OCI-LY7 (cell line): ENCODE measurements at regions not wholly inside any gene's neighbourhood (a gene's known extent, or its start where the extent isn't known, plus 50 kb on each side); places are given as distances from the start of the nearest gene placed in this dataset.

Experiments
- BruUV-seq: library from RNA; stranded (reverse); fragments of 400-500 nt; replicated peaks from 2 replicates; lab custom pipeline; 2021; lab: Mats Ljungman, UMichigan
- CTCF ChIA-PET: fragments of 300-600 bp; sonication (Branson Sonifier 250); formaldehyde crosslinking; loops from one replicate; lab custom pipeline; 2022; ENCODE audit warnings: antibody characterized with exemption; ENCODE audit not compliant: unreplicated experiment; lab: Charles Lee
- POLR2A ChIA-PET: fragments of 300-600 bp; sonication (Branson Sonifier 250); formaldehyde crosslinking; loops from one replicate; lab custom pipeline; 2022; ENCODE audit warnings: antibody characterized with exemption; lab: Charles Lee
- DNase-seq: peaks from one replicate; pipeline ENCODE4 v3.0.0-alpha.2; 2015; ENCODE audit warnings: low spot score
- H2AFZ ChIP-seq: fragments of 200-600 bp; sonication (generic), shearing (Covaris generic); 2 replicates; pipeline ENCODE4 v1.6.1; 2014; ENCODE audit warnings: mild to moderate bottlenecking, antibody characterized with exemption, low read length, moderate library complexity
- H3K27ac ChIP-seq: fragments of 200-600 bp; sonication (generic); 2 replicates; pipeline ENCODE4 v1.5.1; 2014; ENCODE audit warnings: mixed run types, low read depth, mild to moderate bottlenecking, moderate library complexity, low read length, inconsistent platforms; ENCODE audit not compliant: poor library complexity, severe bottlenecking
- H3K36me3 ChIP-seq: fragments of 200-600 bp; sonication (generic); 2 replicates; pipeline ENCODE4 v1.6.1; 2014; ENCODE audit warnings: mild to moderate bottlenecking, antibody characterized with exemption, low read length, moderate library complexity, mixed read lengths; ENCODE audit not compliant: insufficient read depth
- H3K4me1 ChIP-seq: fragments of 200-600 bp; sonication (generic); 2 replicates; pipeline ENCODE4 v1.5.1; 2014; ENCODE audit warnings: mild to moderate bottlenecking, low read length; ENCODE audit not compliant: insufficient read depth, poor library complexity, severe bottlenecking
- H3K4me2 ChIP-seq: fragments of 200-600 bp; sonication (generic); 2 replicates; pipeline ENCODE4 v1.6.1; 2014; ENCODE audit warnings: mild to moderate bottlenecking, low read length
- H3K4me3 ChIP-seq: fragments of 200-600 bp; sonication (generic); 2 replicates; pipeline ENCODE4 v1.5.1; 2014; ENCODE audit warnings: mild to moderate bottlenecking, low read depth, low read length; ENCODE audit not compliant: poor library complexity, severe bottlenecking
- H3K79me2 ChIP-seq: fragments of 200-600 bp; sonication (generic); 2 replicates; pipeline ENCODE4 v1.6.1; 2016; ENCODE audit warnings: low read depth, mild to moderate bottlenecking, low read length, moderate library complexity, mixed read lengths; ENCODE audit not compliant: insufficient read depth
- H3K9me2 ChIP-seq: fragments of 200-600 bp; sonication (generic); 2 replicates; pipeline ENCODE4 v1.6.1; 2016; ENCODE audit warnings: mild to moderate bottlenecking, low read length, mixed read lengths; ENCODE audit not compliant: insufficient read depth
- H3K9me3 ChIP-seq: fragments of 200-600 bp; sonication (generic); 2 replicates; pipeline ENCODE4 v1.6.1; 2014; ENCODE audit warnings: mild to moderate bottlenecking, mixed run types, low read length, mixed read lengths
- H4K20me1 ChIP-seq: fragments of 200-600 bp; sonication (generic); 2 replicates; pipeline ENCODE4 v1.6.1; 2014; ENCODE audit warnings: mild to moderate bottlenecking, antibody characterized with exemption, low read length, moderate library complexity, mixed read lengths; ENCODE audit not compliant: insufficient read depth
- CTCF ChIP-seq: fragments of 200-600 bp; sonication (generic); conservative IDR thresholded peaks from 2 replicates; pipeline ENCODE4 v1.5.1; 2014; ENCODE audit warnings: mild to moderate bottlenecking, antibody characterized with exemption, low read length, moderate library complexity, mixed read lengths
- EZH2phosphoT487 ChIP-seq: fragments of 200-600 bp; sonication (generic); IDR thresholded peaks from 2 replicates; pipeline ENCODE4 v1.6.1; 2018; ENCODE audit warnings: low read depth, borderline replicate concordance, mild to moderate bottlenecking, mixed run types, antibody characterized with exemption, low read length, moderate library complexity, mixed read lengths
- intact Hi-C: fragments of 100-400 bp; cut with micrococcal nuclease; formaldehyde crosslinking; loops from one replicate; pipeline ENCODE4 v1.10.0; 2022; ENCODE audit not compliant: unreplicated experiment

- intact Hi-C loops, result no loop called here
- CTCF ChIA-PET, result no interaction called here
These were observed 399.8 kb upstream of the LRRC7 start for GRCh38 chr1:69167876-69168275.

GRCh38 chr1:69171248-69171647 is 396.5 kb upstream of the LRRC7 start:
- no peaks in the 10 kb centered on the region for H4K20me1 ChIP-seq
- TF ChIP-seq CTCF (no peak), EZH2phosphoT487 (no peak)
- H3K9me3 ChIP-seq, result no peaks in the 10 kb centered on the region
- no peaks in the 10 kb centered on the region for H3K79me2 ChIP-seq
- no peaks in the 10 kb centered on the region for H3K4me1 ChIP-seq
- DNase-seq, result no peak
- H3K36me3 ChIP-seq, result no peaks in the 10 kb centered on the region
- no TSS peak for BruUV-seq
- H3K4me2 ChIP-seq, result no peak overlapping the region
- CTCF ChIA-PET, result no interaction called here
- intact Hi-C loops, result no loop called here
- H3K27ac ChIP-seq, result no peak overlapping the region
- POLR2A ChIA-PET, result no interaction called here
- H3K9me2 ChIP-seq, result no peaks in the 10 kb centered on the region
- H2AFZ ChIP-seq, result no peak overlapping the region
- no peak overlapping the region for H3K4me3 ChIP-seq

More at GRCh38 chr1:69167876-69168275, 399.8 kb upstream of the LRRC7 start:
- DNase-seq, result no peak
- Histone ChIP-seq H3K36me3 (no peaks in the 10 kb centered on the region), H3K9me3 (no peaks in the 10 kb centered on the region), H3K4me2 (no peak overlapping the region), H3K4me1 (no peaks in the 10 kb centered on the region), H3K79me2 (no peaks in the 10 kb centered on the region), H3K27ac (no peak overlapping the region), H3K9me2 (no peaks in the 10 kb centered on the region), H3K4me3 (no peak overlapping the region), H2AFZ (no peak overlapping the region), H4K20me1 (no peaks in the 10 kb centered on the region)
- POLR2A ChIA-PET, result no interaction called here
- no TSS peak for BruUV-seq
- TF ChIP-seq EZH2phosphoT487 (no peak), CTCF (no peak)

- H3K79me2 ChIP-seq, result no peaks in the 10 kb centered on the region
- CTCF ChIA-PET, result no interaction called here
- H2AFZ ChIP-seq, result no peak overlapping the region
- TF ChIP-seq CTCF (no peak), EZH2phosphoT487 (no peak)
- BruUV-seq, result no TSS peak
- H3K4me3 ChIP-seq, result no peak overlapping the region
- intact Hi-C loops, result no loop called here
- POLR2A ChIA-PET, result no interaction called here
- no peaks in the 10 kb centered on the region for H3K4me1 ChIP-seq
- no peaks in the 10 kb centered on the region for H3K9me2 ChIP-seq
- no peaks in the 10 kb centered on the region for H3K36me3 ChIP-seq
- DNase-seq, result no peak
- H4K20me1 ChIP-seq, result no peaks in the 10 kb centered on the region
- H3K9me3 ChIP-seq, result no peaks in the 10 kb centered on the region
- no peak overlapping the region for H3K4me2 ChIP-seq
- no peak overlapping the region for H3K27ac ChIP-seq
These were observed 395.4 kb upstream of the LRRC7 start for GRCh38 chr1:69172003-69173000.
